ENCODE measurements at regions not wholly inside any gene's neighbourhood (a gene's known extent, or its start where the extent isn't known, plus 50 kb on each side); places are given as distances from the start of the nearest gene placed in this dataset.
A peak's percentile ranks its signal among the peaks of the same experiment; 100 is the strongest.
"Not testable (repeated sequence)": the region's sequence is repeated elsewhere in the genome, so short reads cannot be mapped to it uniquely, and the experiment has no call there.

DNA sequence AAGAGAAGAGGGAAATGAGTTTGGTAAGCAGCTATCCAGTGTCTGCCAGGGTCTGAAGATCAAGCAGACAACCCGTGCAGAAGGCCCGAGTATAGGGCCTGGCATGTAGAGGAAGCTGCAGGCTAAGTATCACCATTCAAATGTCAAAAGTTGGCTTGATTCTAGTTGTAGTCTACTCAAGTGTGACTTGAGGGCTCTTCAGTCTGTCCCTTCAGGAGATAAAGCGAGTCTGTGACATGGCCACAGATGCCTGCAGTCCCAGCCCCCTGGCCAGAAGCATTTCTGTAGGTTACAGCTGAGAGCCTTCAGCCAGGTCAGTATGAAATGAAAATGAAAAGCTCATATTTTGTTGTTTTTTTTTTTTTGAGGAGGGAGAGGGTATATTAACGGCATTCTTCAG lies 97.8 kb upstream of the EEPD1 start:
- Histone ChIP-seq H3K4me1 (ENCODE audit: low read length) (peaks cover 15% of the 10 kb centered on the region), H3K4me2 (ENCODE audit: low read length) (no peak overlapping the region), H3K4me3 (ENCODE audit: low read length) (no peak overlapping the region), H3K9ac (ENCODE audit: low read length) (no peak overlapping the region), H4K20me1 (ENCODE audit: insufficient read depth, low read length) (no peaks in the 10 kb centered on the region), H3K27ac (ENCODE audit: low read length) (no peak overlapping the region), H3K27me3 (ENCODE audit: low read depth, low read length) (peaks cover 59% of the 10 kb centered on the region), H3K36me3 (replicated peaks; ENCODE audit: low read depth, low read length) (no peaks in the 10 kb centered on the region), H3K79me2 (ENCODE audit: low read length) (no peaks in the 10 kb centered on the region), H2AFZ (ENCODE audit: low read depth, low read length) (no peak overlapping the region), H3K9me3 (ENCODE audit: insufficient read depth, low read length) (no peaks in the 10 kb centered on the region)
- TF ChIP-seq EZH2phosphoT487 (IDR thresholded peaks at IDR 0.05; ENCODE audit: low read depth) = no peak
- TF ChIP-seq, protein P1, sequence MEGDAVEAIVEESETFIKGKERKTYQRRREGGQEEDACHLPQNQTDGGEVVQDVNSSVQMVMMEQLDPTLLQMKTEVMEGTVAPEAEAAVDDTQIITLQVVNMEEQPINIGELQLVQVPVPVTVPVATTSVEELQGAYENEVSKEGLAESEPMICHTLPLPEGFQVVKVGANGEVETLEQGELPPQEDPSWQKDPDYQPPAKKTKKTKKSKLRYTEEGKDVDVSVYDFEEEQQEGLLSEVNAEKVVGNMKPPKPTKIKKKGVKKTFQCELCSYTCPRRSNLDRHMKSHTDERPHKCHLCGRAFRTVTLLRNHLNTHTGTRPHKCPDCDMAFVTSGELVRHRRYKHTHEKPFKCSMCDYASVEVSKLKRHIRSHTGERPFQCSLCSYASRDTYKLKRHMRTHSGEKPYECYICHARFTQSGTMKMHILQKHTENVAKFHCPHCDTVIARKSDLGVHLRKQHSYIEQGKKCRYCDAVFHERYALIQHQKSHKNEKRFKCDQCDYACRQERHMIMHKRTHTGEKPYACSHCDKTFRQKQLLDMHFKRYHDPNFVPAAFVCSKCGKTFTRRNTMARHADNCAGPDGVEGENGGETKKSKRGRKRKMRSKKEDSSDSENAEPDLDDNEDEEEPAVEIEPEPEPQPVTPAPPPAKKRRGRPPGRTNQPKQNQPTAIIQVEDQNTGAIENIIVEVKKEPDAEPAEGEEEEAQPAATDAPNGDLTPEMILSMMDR (IDR thresholded peaks at IDR 0.05; ENCODE audit: low read depth, low read length) = no peak

DNA sequence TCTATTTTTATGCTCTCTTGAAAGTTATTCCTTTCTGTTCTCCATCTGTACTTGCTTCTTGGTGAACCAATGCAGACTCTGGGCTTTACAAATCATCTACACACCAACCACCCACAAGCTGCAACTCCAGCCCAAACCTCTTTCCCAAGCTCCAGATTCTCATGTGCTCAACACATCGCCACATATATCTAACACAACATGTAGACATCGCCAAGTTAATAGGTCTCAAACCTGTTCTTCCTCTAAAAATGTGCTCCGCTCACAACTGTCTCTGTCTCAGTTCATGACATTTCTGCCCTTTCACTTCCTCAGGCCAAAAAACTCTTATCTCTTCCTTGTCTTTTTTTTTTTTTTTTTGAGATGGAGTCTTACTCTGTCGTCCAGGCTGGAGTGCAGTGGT lies 95.7 kb upstream of the EEPD1 start:
- Histone ChIP-seq H3K4me2 (ENCODE audit: low read length) (peak overlapping the region; percentile 88), H3K4me3 (ENCODE audit: low read length) (peak overlapping the region; percentile 67), H3K27me3 (ENCODE audit: low read depth, low read length) (peaks cover 62% of the 10 kb centered on the region), H3K79me2 (ENCODE audit: low read length) (no peaks in the 10 kb centered on the region), H3K9ac (ENCODE audit: low read length) (0 out of 2 replicates have a peak overlapping the region, but pooled peaks have one; percentile 7), H3K36me3 (replicated peaks; ENCODE audit: low read depth, low read length) (no peaks in the 10 kb centered on the region), H2AFZ (ENCODE audit: low read depth, low read length) (no peak overlapping the region), H3K9me3 (ENCODE audit: insufficient read depth, low read length) (no peaks in the 10 kb centered on the region), H3K27ac (ENCODE audit: low read length) (no peak overlapping the region), H3K4me1 (ENCODE audit: low read length) (peaks cover 15% of the 10 kb centered on the region), H4K20me1 (ENCODE audit: insufficient read depth, low read length) (no peaks in the 10 kb centered on the region)
- no peak for TF ChIP-seq EZH2phosphoT487 (IDR thresholded peaks at IDR 0.05; ENCODE audit: low read depth)
- TF ChIP-seq, protein P1 (IDR thresholded peaks at IDR 0.05; ENCODE audit: low read depth, low read length) = no peak

DNA sequence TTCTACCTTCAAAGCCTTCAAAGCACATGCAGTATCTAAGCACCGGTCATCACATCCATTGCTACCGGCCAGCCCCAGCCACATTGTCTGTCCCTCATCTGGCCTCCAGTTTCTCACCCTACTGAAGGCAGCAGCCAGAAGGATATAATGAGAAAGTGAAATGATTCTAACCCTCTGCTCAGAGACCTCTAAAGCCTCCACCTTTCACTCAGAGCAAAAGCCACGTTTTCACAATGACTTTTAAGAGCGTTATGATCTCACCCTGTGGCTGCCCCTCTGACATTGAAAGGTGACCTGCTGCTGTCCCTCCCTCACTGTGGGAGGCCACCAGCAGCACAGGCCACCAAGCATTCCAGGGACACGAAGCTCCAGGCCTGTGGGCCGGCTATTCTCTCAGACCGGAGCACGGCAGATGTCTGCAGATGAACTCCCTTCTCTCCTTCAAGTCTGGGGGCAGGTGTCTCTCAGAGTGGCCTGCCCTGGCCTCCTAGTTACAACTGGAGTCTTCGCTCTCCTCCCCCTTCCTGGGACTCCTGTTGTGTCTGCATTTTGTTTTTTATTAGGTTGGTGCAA lies 94.9 kb upstream of the EEPD1 start:
- Histone ChIP-seq H3K36me3 (replicated peaks; ENCODE audit: low read depth, low read length) (no peaks in the 10 kb centered on the region), H3K79me2 (ENCODE audit: low read length) (no peaks in the 10 kb centered on the region), H3K27me3 (ENCODE audit: low read depth, low read length) (peaks cover 68% of the 10 kb centered on the region), H3K4me1 (ENCODE audit: low read length) (peaks cover 15% of the 10 kb centered on the region), H4K20me1 (ENCODE audit: insufficient read depth, low read length) (no peaks in the 10 kb centered on the region), H3K9ac (ENCODE audit: low read length) (no peak overlapping the region), H3K4me2 (ENCODE audit: low read length) (peak overlapping the region; percentile 88), H3K4me3 (ENCODE audit: low read length) (peak overlapping the region; percentile 67), H2AFZ (ENCODE audit: low read depth, low read length) (no peak overlapping the region), H3K9me3 (ENCODE audit: insufficient read depth, low read length) (no peaks in the 10 kb centered on the region), H3K27ac (ENCODE audit: low read length) (no peak overlapping the region)
- TF ChIP-seq EZH2phosphoT487 (IDR thresholded peaks at IDR 0.05; ENCODE audit: low read depth) = no peak
- TF ChIP-seq, protein P1 (IDR thresholded peaks at IDR 0.05; ENCODE audit: low read depth, low read length) = no peak

DNA sequence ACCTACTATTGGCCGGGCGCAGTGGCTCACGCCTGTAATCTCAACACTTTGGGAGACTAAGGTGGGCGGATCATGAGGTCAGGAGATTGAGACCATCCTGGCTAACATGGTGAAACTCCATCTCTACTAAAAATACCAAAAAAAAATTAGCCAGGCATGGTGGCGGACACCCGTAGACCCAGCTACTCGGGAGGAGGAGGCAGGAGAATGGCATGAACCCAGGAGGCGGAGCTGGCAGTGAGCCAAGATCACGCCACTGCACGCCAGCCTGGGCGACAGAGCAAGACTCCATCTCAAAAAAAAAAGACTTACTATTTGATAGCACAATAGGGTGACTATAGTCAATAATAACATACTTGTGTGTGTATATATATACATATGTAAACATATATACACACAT lies 92.7 kb upstream of the EEPD1 start:
- H3K9me3 ChIP-seq (ENCODE audit: insufficient read depth, low read length); H2AFZ ChIP-seq (ENCODE audit: low read depth, low read length); H3K4me3 ChIP-seq (ENCODE audit: low read length); H3K27ac ChIP-seq (ENCODE audit: low read length); H3K4me2 ChIP-seq (ENCODE audit: low read length); H4K20me1 ChIP-seq (ENCODE audit: insufficient read depth, low read length); H3K9ac ChIP-seq (ENCODE audit: low read length); H3K36me3 ChIP-seq (replicated peaks; ENCODE audit: low read depth, low read length); H3K79me2 ChIP-seq (ENCODE audit: low read length): not testable (repeated sequence)
- Histone ChIP-seq H3K27me3 (ENCODE audit: low read depth, low read length) (peaks cover 60% of the 10 kb centered on the region), H3K4me1 (ENCODE audit: low read length) (peaks cover 15% of the 10 kb centered on the region)
